Testis (tissue), 2 donors: ENCODE measurements at regions not wholly inside any gene's neighbourhood (a gene's known extent, or its start where the extent isn't known, plus 50 kb on each side); places are given as distances from the start of the nearest gene placed in this dataset.

Experiments
- POLR2A ChIP-seq: fragments of 450-650 bp; IDR thresholded peaks from one replicate; pipeline ENCODE4 v1.6.1; 2017; ENCODE audit warnings: antibody characterized with exemption, mild to moderate bottlenecking, moderate library complexity
- TF ChIP-seq, protein P1 (sequence below), 3 experiments: fragments of 450-650 bp in 2 of 3; fragments of 200-600 bp in 1 of 3; sonication (generic) in 1 of 3; IDR thresholded peaks; one replicate each; pipeline ENCODE4 v1.5.1; 2016 to 2019; ENCODE audit warnings: antibody characterized with exemption in 3 of 3, mild to moderate bottlenecking in 2 of 3, moderate library complexity in 1 of 3

DNA sequence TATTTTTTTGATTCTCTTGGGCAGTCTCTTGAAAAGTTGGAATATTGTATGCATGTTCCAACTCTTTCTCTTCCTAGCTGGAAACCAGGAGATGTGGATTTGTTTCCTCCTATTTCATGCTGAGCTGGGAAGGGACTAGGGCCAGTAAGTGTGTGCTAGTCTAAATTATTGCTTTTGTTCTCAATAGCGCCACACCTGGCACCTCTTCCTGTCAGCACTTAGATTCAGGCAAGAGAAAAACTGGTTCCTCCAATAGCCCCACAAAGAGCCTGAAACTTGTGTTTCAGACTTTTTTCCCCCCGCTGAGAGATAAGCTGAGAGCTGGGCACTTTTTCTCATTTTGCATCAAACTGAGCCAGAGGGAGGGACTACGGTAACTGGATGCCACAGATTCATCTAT is 353.4 kb downstream of the OLFM4 start:
- TF ChIP-seq, protein P1, sequence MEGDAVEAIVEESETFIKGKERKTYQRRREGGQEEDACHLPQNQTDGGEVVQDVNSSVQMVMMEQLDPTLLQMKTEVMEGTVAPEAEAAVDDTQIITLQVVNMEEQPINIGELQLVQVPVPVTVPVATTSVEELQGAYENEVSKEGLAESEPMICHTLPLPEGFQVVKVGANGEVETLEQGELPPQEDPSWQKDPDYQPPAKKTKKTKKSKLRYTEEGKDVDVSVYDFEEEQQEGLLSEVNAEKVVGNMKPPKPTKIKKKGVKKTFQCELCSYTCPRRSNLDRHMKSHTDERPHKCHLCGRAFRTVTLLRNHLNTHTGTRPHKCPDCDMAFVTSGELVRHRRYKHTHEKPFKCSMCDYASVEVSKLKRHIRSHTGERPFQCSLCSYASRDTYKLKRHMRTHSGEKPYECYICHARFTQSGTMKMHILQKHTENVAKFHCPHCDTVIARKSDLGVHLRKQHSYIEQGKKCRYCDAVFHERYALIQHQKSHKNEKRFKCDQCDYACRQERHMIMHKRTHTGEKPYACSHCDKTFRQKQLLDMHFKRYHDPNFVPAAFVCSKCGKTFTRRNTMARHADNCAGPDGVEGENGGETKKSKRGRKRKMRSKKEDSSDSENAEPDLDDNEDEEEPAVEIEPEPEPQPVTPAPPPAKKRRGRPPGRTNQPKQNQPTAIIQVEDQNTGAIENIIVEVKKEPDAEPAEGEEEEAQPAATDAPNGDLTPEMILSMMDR (IDR thresholded peaks at IDR 0.05) = no peak
- TF ChIP-seq POLR2A = no peak
